Transverse colon (tissue), 4 donors: ENCODE measurements at regions not wholly inside any gene's neighbourhood (a gene's known extent, or its start where the extent isn't known, plus 50 kb on each side); places are given as distances from the start of the nearest gene placed in this dataset.

Experiments
- DNase-seq: peaks from one replicate; pipeline ENCODE4 v3.0.0-alpha.2; 2019
- H3K27ac ChIP-seq, 4 donors: fragments of 200-600 bp; sonication (generic); 2 replicates each; pipeline ENCODE4 v1.5.1; 2016 to 2018; ENCODE audit warnings: inconsistent platforms in 4 of 4
- H3K27me3 ChIP-seq: fragments of 200-600 bp; sonication (generic); 2 replicates; pipeline ENCODE4 v1.5.1; 2017; ENCODE audit warnings: inconsistent platforms
- H3K36me3 ChIP-seq, 4 donors: fragments of 200-600 bp; sonication (generic); 2 replicates each; pipeline ENCODE4 v1.5.1; 2017 to 2019; ENCODE audit warnings: inconsistent platforms in 4 of 4
- H3K4me1 ChIP-seq, 4 donors: fragments of 200-600 bp; sonication (generic); 2 replicates each; pipeline ENCODE4 v1.5.1; 2017 to 2020; ENCODE audit warnings: inconsistent platforms in 4 of 4
- H3K4me3 ChIP-seq, 4 donors: fragments of 200-600 bp; sonication (generic); 1 replicate in 1 of 4; 2 replicates in 3 of 4; pipeline versions ENCODE4 v1.5.1 to v1.6.1; 2017 to 2019; ENCODE audit warnings: inconsistent platforms in 4 of 4
- H3K9me3 ChIP-seq, 2 donors: fragments of 200-600 bp; sonication (generic); 2 replicates each; pipeline ENCODE4 v1.5.1; 2017 to 2019; ENCODE audit warnings: inconsistent platforms in 2 of 2
- EP300 ChIP-seq: sonication (generic); formaldehyde crosslinking; IDR thresholded peaks from one replicate; pipeline ENCODE4 v1.6.1; 2017; ENCODE audit warnings: antibody characterized with exemption, low read depth
- POLR2A ChIP-seq: fragments of 450-650 bp; IDR thresholded peaks from one replicate; pipeline ENCODE4 v1.6.1; 2016; ENCODE audit warnings: antibody characterized with exemption, mild to moderate bottlenecking, moderate library complexity
- POLR2AphosphoS5 ChIP-seq, 3 donors: sonication (generic); formaldehyde crosslinking; IDR thresholded peaks; one replicate each; pipeline ENCODE4 v1.6.1; 2016; ENCODE audit warnings: antibody characterized with exemption in 3 of 3
- WGBS, 2 donors: methylation state at CpG; one replicate each; pipeline ENCODE4 v1.1.5; 2018; ENCODE audit warnings: low coverage in 1 of 2; 5-methylcytosine and 5-hydroxymethylcytosine counted together
- in situ Hi-C, 4 donors: fragments of 200-750 bp; cut with MboI; loops; one replicate each; pipeline versions ENCODE4 v1.15.0 to v1.15.1; 2017; ENCODE audit warnings: low sequenced_read_pairs in 3 of 4, low pct_ligation_motif_present in 1 of 4, low pct_unique_long_range_greater_than_20kb in 1 of 4
- intact Hi-C: fragments of 100-400 bp; cut with DNase I; formaldehyde crosslinking; loops from one replicate; pipeline ENCODE4 v1.15.1; 2023; ENCODE audit warnings: low total_unique reads
- TF ChIP-seq, protein P1 (sequence below), 5 experiments: fragments of 200-600 bp in 3 of 5; fragments of 450-650 bp in 2 of 5; sonication (generic) in 3 of 5; IDR thresholded peaks; 1 replicate in 2 of 5; 2 replicates in 3 of 5; pipeline ENCODE4 v1.5.1; 2016 to 2017; ENCODE audit warnings: antibody characterized with exemption in 5 of 5, inconsistent platforms in 3 of 5, mild to moderate bottlenecking in 2 of 5, moderate library complexity in 1 of 5

DNA sequence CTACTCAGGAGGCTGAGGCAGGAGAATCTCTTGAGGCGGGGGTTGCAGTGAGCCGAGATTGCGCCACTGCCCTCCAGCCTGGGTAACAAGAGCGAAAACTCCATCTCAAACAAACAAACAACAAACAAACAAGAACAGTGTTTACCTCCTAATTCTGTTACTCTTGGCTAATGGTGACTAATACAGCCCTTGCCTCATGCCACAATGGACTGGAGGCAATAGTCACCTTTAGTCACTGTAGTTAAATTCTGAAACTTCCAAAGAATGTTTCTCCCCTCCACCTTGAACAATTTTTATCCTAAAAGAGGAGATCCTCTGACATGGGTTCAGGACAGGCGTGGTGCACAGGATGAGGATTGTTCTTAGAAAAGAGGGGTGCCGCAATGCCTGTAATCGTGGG is 241.2 kb upstream of the CTSO start:
- DNase-seq: no peak
- TF ChIP-seq, protein P1, sequence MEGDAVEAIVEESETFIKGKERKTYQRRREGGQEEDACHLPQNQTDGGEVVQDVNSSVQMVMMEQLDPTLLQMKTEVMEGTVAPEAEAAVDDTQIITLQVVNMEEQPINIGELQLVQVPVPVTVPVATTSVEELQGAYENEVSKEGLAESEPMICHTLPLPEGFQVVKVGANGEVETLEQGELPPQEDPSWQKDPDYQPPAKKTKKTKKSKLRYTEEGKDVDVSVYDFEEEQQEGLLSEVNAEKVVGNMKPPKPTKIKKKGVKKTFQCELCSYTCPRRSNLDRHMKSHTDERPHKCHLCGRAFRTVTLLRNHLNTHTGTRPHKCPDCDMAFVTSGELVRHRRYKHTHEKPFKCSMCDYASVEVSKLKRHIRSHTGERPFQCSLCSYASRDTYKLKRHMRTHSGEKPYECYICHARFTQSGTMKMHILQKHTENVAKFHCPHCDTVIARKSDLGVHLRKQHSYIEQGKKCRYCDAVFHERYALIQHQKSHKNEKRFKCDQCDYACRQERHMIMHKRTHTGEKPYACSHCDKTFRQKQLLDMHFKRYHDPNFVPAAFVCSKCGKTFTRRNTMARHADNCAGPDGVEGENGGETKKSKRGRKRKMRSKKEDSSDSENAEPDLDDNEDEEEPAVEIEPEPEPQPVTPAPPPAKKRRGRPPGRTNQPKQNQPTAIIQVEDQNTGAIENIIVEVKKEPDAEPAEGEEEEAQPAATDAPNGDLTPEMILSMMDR (IDR thresholded peaks at IDR 0.05): no peak
- no peak for TF ChIP-seq POLR2A
- no peak for TF ChIP-seq POLR2AphosphoS5 (IDR thresholded peaks at IDR 0.05)
- no peak for TF ChIP-seq EP300
- H3K36me3 ChIP-seq: no peaks in the 10 kb centered on the region
- H3K4me3 ChIP-seq: no peak overlapping the region
- intact Hi-C loops: loop anchor here (5.0 kb wide), 1 partner anchor 393 kb away; no protein-coding TSS in a partner anchor
- in situ Hi-C loops: no loop called here
- H3K9me3 ChIP-seq: no peaks in the 10 kb centered on the region
- no peak overlapping the region for H3K27ac ChIP-seq
- peaks cover 0 to 3% (median 0%) of the 10 kb centered on the region in 4 donors for H3K4me1 ChIP-seq
- 89 to 91% methylated on average over 6 to 7 of the region's 7 CpGs for WGBS, 2 donors
- H3K27me3 ChIP-seq: no peaks in the 10 kb centered on the region

DNA sequence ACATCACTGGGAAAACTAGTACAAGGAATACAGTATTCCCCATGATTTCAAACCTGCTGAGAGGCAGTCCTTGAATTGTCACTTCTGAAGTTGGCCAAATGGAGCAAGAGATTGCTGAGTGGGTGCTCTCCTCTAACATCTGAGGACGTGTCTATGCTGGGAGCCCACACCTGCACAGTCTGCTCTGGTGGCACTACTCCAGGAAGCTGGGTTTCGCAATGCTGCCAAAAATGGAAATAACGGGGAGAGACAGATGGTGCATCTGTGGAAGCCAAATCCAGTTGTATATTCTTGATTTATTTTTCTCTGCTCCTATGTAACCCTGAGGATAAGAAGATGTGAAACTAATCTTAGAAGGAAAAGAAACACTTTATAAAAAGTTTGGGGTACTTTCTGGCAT is 240.1 kb upstream of the CTSO start:
- TF ChIP-seq POLR2AphosphoS5 (IDR thresholded peaks at IDR 0.05) (no peak), EP300 (no peak), POLR2A (no peak)
- TF ChIP-seq, protein P1 (IDR thresholded peaks at IDR 0.05): no peak
- Histone ChIP-seq H3K27ac (no peak overlapping the region), H3K4me3 (no peak overlapping the region), H3K4me1 (peaks cover 0 to 3% (median 0%) of the 10 kb centered on the region in 4 donors), H3K27me3 (no peaks in the 10 kb centered on the region), H3K36me3 (no peaks in the 10 kb centered on the region), H3K9me3 (no peaks in the 10 kb centered on the region)
- intact Hi-C loops: no loop called here
- DNase-seq: peak; percentile 18
- in situ Hi-C loops: no loop called here
- 0 to 34% methylated on average over 1 to 3 of the region's 3 CpGs for WGBS, 2 donors

DNA sequence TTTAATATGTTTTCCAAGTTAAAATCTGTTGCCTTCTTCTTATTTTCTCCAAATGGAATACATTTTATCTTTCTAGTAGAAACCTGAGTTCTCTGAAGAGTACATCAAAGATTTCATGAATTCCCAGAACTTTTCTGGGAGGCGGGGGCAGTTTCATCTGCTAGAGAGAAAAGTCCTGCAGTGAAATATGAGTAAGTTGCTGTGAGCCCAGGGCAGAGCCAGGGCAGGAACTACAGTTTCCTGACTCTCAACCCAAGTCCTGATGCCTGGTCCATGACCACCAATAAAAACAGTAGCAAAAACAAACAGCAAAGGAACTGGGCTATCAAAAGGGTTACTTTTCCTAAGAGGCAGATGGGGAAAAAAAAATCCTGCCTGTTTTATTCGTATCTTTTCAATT is 239.4 kb upstream of the CTSO start:
- TF ChIP-seq EP300: no peak
- TF ChIP-seq, protein P1 (IDR thresholded peaks at IDR 0.05): no peak
- TF ChIP-seq POLR2A: no peak
- TF ChIP-seq POLR2AphosphoS5 (IDR thresholded peaks at IDR 0.05): no peak
- peaks cover 0 to 3% (median 0%) of the 10 kb centered on the region in 4 donors for H3K4me1 ChIP-seq
- WGBS, 2 donors: 50 to 61% methylated on average over 1 to 2 of the region's 2 CpGs
- intact Hi-C loops (no loop called here), in situ Hi-C loops (no loop called here)
- H3K27me3 ChIP-seq: no peaks in the 10 kb centered on the region
- H3K27ac ChIP-seq: no peak overlapping the region
- H3K4me3 ChIP-seq: no peak overlapping the region
- DNase-seq: no peak
- no peaks in the 10 kb centered on the region for H3K36me3 ChIP-seq
- no peaks in the 10 kb centered on the region for H3K9me3 ChIP-seq

DNA sequence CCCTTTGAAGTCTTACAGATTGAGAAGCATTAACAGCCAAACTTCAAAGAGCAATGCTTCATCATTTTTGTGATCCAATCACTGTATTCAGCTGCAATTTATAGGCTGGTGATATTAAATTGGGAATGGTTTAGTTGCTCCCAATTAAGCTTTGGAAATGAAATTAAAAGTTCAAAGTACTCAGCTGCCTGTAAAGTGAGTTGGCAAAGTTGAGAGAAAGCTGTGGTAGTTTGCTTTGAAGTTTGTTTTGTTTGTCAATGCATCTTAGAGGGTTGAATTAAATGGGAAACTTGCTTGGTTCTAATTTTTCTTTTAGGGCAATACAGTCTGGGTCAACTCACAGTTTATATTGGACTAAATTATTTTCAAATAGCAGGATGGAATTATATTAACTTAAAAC is 238.4 kb upstream of the CTSO start:
- in situ Hi-C loops (no loop called here), intact Hi-C loops (no loop called here)
- Histone ChIP-seq H3K4me3 (no peak overlapping the region), H3K27me3 (no peaks in the 10 kb centered on the region), H3K4me1 (no peaks in the 10 kb centered on the region), H3K9me3 (no peaks in the 10 kb centered on the region), H3K27ac (no peak overlapping the region), H3K36me3 (no peaks in the 10 kb centered on the region)
- TF ChIP-seq EP300 (no peak), POLR2A (no peak), POLR2AphosphoS5 (IDR thresholded peaks at IDR 0.05) (no peak)
- TF ChIP-seq, protein P1 (IDR thresholded peaks at IDR 0.05): no peak
- DNase-seq: no peak
